ENCODE measurements at regions not wholly inside any gene's neighbourhood (a gene's known extent, or its start where the extent isn't known, plus 50 kb on each side); places are given as distances from the start of the nearest gene placed in this dataset.

GRCh38 chr2:100208141-100208770 lies 65.9 kb upstream of the AFF3 start:
- FAIRE-seq (no peak), DNase-seq (ENCODE audit: insufficient read length, low spot score) (no peak)
- no peak for TF ChIP-seq PAX5 (IDR thresholded peaks at IDR 0.05; ENCODE audit: insufficient read depth, low read length, severe bottlenecking)
- no peak for TF ChIP-seq TAF1 (IDR thresholded peaks at IDR 0.05; ENCODE audit: low read depth, low read length)
- TF ChIP-seq SPI1 (IDR thresholded peaks at IDR 0.05; ENCODE audit: low read depth, low read length) = no peak
- no peak for TF ChIP-seq POLR2A (IDR thresholded peaks at IDR 0.05; ENCODE audit: low read depth, low read length)
- TF ChIP-seq POLR2AphosphoS5 (IDR thresholded peaks at IDR 0.05; ENCODE audit: low read depth, low read length) = no peak
- no peak for TF ChIP-seq POU2F2 (IDR thresholded peaks at IDR 0.05; ENCODE audit: low read depth, low read length)

GRCh38 chr2:100207411-100207885 lies 65.1 kb upstream of the AFF3 start:
- DNase-seq (ENCODE audit: insufficient read length, low spot score) (no peak), FAIRE-seq (no peak)
- TF ChIP-seq TAF1 (IDR thresholded peaks at IDR 0.05; ENCODE audit: low read depth, low read length) (no peak), SPI1 (IDR thresholded peaks at IDR 0.05; ENCODE audit: low read depth, low read length) (no peak), POLR2A (IDR thresholded peaks at IDR 0.05; ENCODE audit: low read depth, low read length) (no peak), POU2F2 (IDR thresholded peaks at IDR 0.05; ENCODE audit: low read depth, low read length) (no peak), POLR2AphosphoS5 (IDR thresholded peaks at IDR 0.05; ENCODE audit: low read depth, low read length) (no peak), PAX5 (IDR thresholded peaks at IDR 0.05; ENCODE audit: insufficient read depth, low read length, severe bottlenecking) (no peak)

DNA sequence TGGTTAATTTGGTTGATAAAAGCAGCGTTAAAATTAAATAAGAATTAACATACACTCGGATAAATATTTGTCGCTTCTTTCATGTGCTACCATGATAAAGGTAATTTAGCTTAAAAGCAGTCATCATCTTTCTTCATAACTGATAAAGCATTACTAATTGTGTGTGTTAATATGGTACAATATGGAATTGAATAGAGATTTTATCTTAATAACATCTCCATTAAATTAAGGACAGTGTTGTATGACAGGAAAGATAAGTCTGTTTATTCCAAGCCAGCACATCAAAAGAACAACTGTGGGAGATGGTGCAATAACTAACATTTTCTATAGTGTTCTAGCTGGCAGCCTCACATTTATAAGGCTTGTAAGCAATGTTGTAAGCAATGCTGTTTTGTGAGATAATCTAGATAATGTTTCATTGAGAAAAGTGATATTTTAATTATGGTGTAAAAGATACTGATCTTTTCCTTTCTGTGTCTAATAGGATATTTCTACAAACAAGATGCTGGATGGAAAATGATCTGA lies 64.4 kb upstream of the AFF3 start:
- FAIRE-seq = no peak
- DNase-seq (ENCODE audit: insufficient read length, low spot score) = no peak
- TF ChIP-seq POU2F2 (IDR thresholded peaks at IDR 0.05; ENCODE audit: low read depth, low read length) (no peak), POLR2AphosphoS5 (IDR thresholded peaks at IDR 0.05; ENCODE audit: low read depth, low read length) (no peak), SPI1 (IDR thresholded peaks at IDR 0.05; ENCODE audit: low read depth, low read length) (no peak), TAF1 (IDR thresholded peaks at IDR 0.05; ENCODE audit: low read depth, low read length) (no peak), PAX5 (IDR thresholded peaks at IDR 0.05; ENCODE audit: insufficient read depth, low read length, severe bottlenecking) (no peak), POLR2A (IDR thresholded peaks at IDR 0.05; ENCODE audit: low read depth, low read length) (no peak)

DNA sequence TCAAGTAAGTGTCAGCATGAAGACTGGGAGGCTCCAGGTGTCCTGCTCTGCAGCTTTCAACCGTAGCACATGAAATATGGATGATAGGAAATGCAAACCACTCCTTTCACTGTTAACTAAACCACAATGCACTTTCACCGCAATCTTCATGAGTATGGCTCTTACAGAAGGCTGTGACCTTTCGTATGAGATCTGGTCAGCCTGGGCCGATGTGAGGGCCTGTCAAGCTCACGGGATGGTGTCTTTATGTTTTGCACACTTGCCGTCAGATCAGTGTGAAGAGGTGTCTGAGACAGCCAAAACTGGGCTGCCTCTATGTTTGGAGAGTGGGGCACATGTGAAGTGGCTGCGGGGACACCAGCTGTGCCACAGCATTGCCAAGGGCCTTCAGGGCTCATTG lies 62.8 kb upstream of the AFF3 start:
- TF ChIP-seq TAF1 (IDR thresholded peaks at IDR 0.05; ENCODE audit: low read depth, low read length) (no peak), POLR2A (IDR thresholded peaks at IDR 0.05; ENCODE audit: low read depth, low read length) (no peak), POU2F2 (IDR thresholded peaks at IDR 0.05; ENCODE audit: low read depth, low read length) (no peak), PAX5 (IDR thresholded peaks at IDR 0.05; ENCODE audit: insufficient read depth, low read length, severe bottlenecking) (no peak), SPI1 (IDR thresholded peaks at IDR 0.05; ENCODE audit: low read depth, low read length) (no peak), POLR2AphosphoS5 (IDR thresholded peaks at IDR 0.05; ENCODE audit: low read depth, low read length) (no peak)
- peak; percentile 43 for FAIRE-seq
- no peak for DNase-seq (ENCODE audit: insufficient read length, low spot score)

DNA sequence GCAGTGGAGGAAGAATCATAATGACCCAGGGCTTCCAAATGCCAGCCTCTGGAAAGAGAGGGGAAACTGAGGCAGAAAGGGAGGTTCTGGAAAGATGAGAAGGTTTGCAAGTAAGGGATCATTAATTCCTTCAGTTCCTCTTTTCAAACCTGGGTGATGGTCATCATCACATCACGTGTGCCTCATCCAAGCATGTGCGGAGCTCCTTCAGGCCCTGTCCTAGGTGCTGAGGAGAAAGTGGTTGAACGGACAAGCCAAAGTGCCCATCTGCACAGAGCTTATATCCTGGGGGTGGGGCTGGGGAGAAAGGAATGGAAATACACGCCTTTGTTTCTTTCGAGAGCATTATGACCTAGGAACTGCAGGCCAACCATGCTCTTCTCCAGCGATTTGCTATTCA lies 60.2 kb upstream of the AFF3 start:
- TF ChIP-seq SPI1 (IDR thresholded peaks at IDR 0.05; ENCODE audit: low read depth, low read length) (no peak), POU2F2 (IDR thresholded peaks at IDR 0.05; ENCODE audit: low read depth, low read length) (no peak), PAX5 (IDR thresholded peaks at IDR 0.05; ENCODE audit: insufficient read depth, low read length, severe bottlenecking) (no peak), POLR2AphosphoS5 (IDR thresholded peaks at IDR 0.05; ENCODE audit: low read depth, low read length) (no peak), TAF1 (IDR thresholded peaks at IDR 0.05; ENCODE audit: low read depth, low read length) (no peak), POLR2A (IDR thresholded peaks at IDR 0.05; ENCODE audit: low read depth, low read length) (no peak)
- no peak for FAIRE-seq
- no peak for DNase-seq (ENCODE audit: insufficient read length, low spot score)

GRCh38 chr2:100200985-100201384 lies 58.6 kb upstream of the AFF3 start:
- FAIRE-seq (no peak), DNase-seq (ENCODE audit: insufficient read length, low spot score) (no peak)
- TF ChIP-seq SPI1 (IDR thresholded peaks at IDR 0.05; ENCODE audit: low read depth, low read length) (no peak), PAX5 (IDR thresholded peaks at IDR 0.05; ENCODE audit: insufficient read depth, low read length, severe bottlenecking) (no peak), TAF1 (IDR thresholded peaks at IDR 0.05; ENCODE audit: low read depth, low read length) (no peak), POU2F2 (IDR thresholded peaks at IDR 0.05; ENCODE audit: low read depth, low read length) (no peak), POLR2AphosphoS5 (IDR thresholded peaks at IDR 0.05; ENCODE audit: low read depth, low read length) (no peak)

- TF ChIP-seq SPI1 (IDR thresholded peaks at IDR 0.05; ENCODE audit: low read depth, low read length) = no peak
- no peak for TF ChIP-seq POLR2AphosphoS5 (IDR thresholded peaks at IDR 0.05; ENCODE audit: low read depth, low read length)
- no peak for TF ChIP-seq PAX5 (IDR thresholded peaks at IDR 0.05; ENCODE audit: insufficient read depth, low read length, severe bottlenecking)
- no peak for TF ChIP-seq TAF1 (IDR thresholded peaks at IDR 0.05; ENCODE audit: low read depth, low read length)
- TF ChIP-seq POU2F2 (IDR thresholded peaks at IDR 0.05; ENCODE audit: low read depth, low read length) = no peak
- no peak for TF ChIP-seq POLR2A (IDR thresholded peaks at IDR 0.05; ENCODE audit: low read depth, low read length)
- FAIRE-seq (no peak), DNase-seq (ENCODE audit: insufficient read length, low spot score) (no peak)
Observed at GRCh38 chr2:100199421-100199820, 57.0 kb upstream of the AFF3 start.

DNA sequence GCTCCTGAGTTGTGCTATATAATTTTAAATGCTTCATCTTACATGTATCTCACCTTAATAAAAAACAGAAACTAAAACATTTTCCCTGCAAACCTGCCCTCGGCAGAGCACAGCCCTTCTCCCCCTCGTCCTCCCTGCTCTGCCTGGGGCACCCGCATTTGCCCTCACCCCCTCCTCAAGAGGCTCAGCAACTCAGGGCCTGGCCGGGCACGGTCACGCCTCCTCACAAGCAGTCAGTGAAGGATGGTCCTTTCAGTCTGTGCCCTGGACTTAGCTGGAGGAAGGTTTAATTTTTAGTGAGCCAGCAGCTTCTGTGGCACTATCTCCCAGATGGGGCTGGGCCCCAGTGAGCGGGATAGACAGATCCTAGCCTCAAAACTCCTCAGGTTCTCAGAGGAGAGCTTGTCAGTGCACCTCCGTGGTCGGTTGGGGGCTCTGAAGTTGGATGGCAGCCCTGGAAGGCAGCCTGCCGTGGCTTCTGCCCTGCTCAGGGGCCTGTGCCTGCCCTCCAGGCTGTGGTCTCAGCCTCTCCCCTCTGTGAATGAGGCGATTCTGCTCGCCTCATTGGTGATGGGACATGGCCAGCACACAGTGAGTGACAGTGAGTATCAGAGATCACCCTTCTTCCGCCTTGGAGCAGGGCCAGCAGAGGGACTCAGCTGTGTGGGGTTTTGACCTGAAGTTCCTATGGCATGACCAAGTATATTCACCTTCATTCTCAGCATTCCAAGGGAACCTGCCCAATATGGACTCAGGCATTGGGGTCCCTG lies 56.3 kb upstream of the AFF3 start:
- no peak for FAIRE-seq
- no peak for DNase-seq (ENCODE audit: insufficient read length, low spot score)

GRCh38 chr2:100197631-100198153 lies 55.3 kb upstream of the AFF3 start:
- DNase-seq (ENCODE audit: insufficient read length, low spot score) (no peak), FAIRE-seq (no peak)
- TF ChIP-seq POLR2A (IDR thresholded peaks at IDR 0.05; ENCODE audit: low read depth, low read length) (no peak), PAX5 (IDR thresholded peaks at IDR 0.05; ENCODE audit: insufficient read depth, low read length, severe bottlenecking) (no peak), TAF1 (IDR thresholded peaks at IDR 0.05; ENCODE audit: low read depth, low read length) (no peak), SPI1 (IDR thresholded peaks at IDR 0.05; ENCODE audit: low read depth, low read length) (no peak), POU2F2 (IDR thresholded peaks at IDR 0.05; ENCODE audit: low read depth, low read length) (no peak), POLR2AphosphoS5 (IDR thresholded peaks at IDR 0.05; ENCODE audit: low read depth, low read length) (no peak)

More for the DNA sequence above, 56.3 kb upstream of the AFF3 start:
- TF ChIP-seq TAF1 (IDR thresholded peaks at IDR 0.05; ENCODE audit: low read depth, low read length) = no peak
- TF ChIP-seq POLR2A (IDR thresholded peaks at IDR 0.05; ENCODE audit: low read depth, low read length) = no peak
- TF ChIP-seq POLR2AphosphoS5 (IDR thresholded peaks at IDR 0.05; ENCODE audit: low read depth, low read length) = no peak
- TF ChIP-seq SPI1 (IDR thresholded peaks at IDR 0.05; ENCODE audit: low read depth, low read length) = no peak
- no peak for TF ChIP-seq PAX5 (IDR thresholded peaks at IDR 0.05; ENCODE audit: insufficient read depth, low read length, severe bottlenecking)
- TF ChIP-seq POU2F2 (IDR thresholded peaks at IDR 0.05; ENCODE audit: low read depth, low read length) = no peak
